Tibial artery (tissue), 4 donors: ENCODE measurements at regions not wholly inside any gene's neighbourhood (a gene's known extent, or its start where the extent isn't known, plus 50 kb on each side); places are given as distances from the start of the nearest gene placed in this dataset.

ENCODE experiments used
- DNase-seq, 2 donors: peaks; one replicate each; pipeline ENCODE4 v3.0.0-alpha.2; 2019
- H3K27ac ChIP-seq, 2 donors: fragments of 200-600 bp; sonication (generic) in 1 of 2; 1 replicate in 1 of 2; 2 replicates in 1 of 2; pipeline ENCODE4 v1.5.1; 2018 to 2019; ENCODE audit warnings: mild to moderate bottlenecking in 1 of 2
- H3K27me3 ChIP-seq, 2 donors: fragments of 200-600 bp; sonication (generic) in 1 of 2; one replicate each; pipeline versions ENCODE4 v1.5.1 to v1.6.0; 2016 to 2019
- H3K36me3 ChIP-seq, 3 donors: fragments of 200-600 bp; sonication (generic) in 2 of 3; one replicate each; pipeline ENCODE4 v1.5.1; 2016 to 2019; ENCODE audit warnings: mild to moderate bottlenecking in 2 of 3
- H3K4me1 ChIP-seq, 4 donors: fragments of 200-600 bp; sonication (generic) in 2 of 4; 1 replicate in 3 of 4; 2 replicates in 1 of 4; pipeline ENCODE4 v1.5.1; 2016 to 2019
- H3K4me3 ChIP-seq, 2 donors: fragments of 200-600 bp; sonication (generic) in 1 of 2; 1 replicate in 1 of 2; 2 replicates in 1 of 2; pipeline ENCODE4 v1.5.1; 2018 to 2019; ENCODE audit warnings: mild to moderate bottlenecking in 2 of 2
- H3K9me3 ChIP-seq, 3 donors: fragments of 200-600 bp; sonication (generic) in 1 of 3; one replicate each; pipeline ENCODE4 v1.5.1; 2016 to 2019
- CTCF ChIP-seq, 2 experiments: fragments of 200-600 bp in 1 of 2; fragments of 450-650 bp in 1 of 2; IDR thresholded peaks; one replicate each; pipeline ENCODE4 v1.5.1; 2017 to 2019; ENCODE audit warnings: antibody characterized with exemption in 2 of 2, mild to moderate bottlenecking in 1 of 2, moderate library complexity in 1 of 2
- intact Hi-C: fragments of 100-400 bp; cut with DNase I; formaldehyde crosslinking; loops from one replicate; pipeline ENCODE4 v1.15.0; 2023; ENCODE audit warnings: low total_unique reads

GRCh38 chr6:105974986-105975385 is 111.2 kb upstream of the PRDM1 start:
- intact Hi-C loops = no loop called here

GRCh38 chr6:105972440-105972839 is 113.7 kb upstream of the PRDM1 start:
- intact Hi-C loops = no loop called here
- Histone ChIP-seq H3K36me3 (no peaks in the 10 kb centered on the region), H3K4me1 (no peaks in the 10 kb centered on the region), H3K9me3 (peaks cover 0 to 17% (median 11%) of the 10 kb centered on the region in 3 donors), H3K27ac (no peak overlapping the region), H3K4me3 (no peak overlapping the region), H3K27me3 (no peaks in the 10 kb centered on the region)
- DNase-seq = no peak
- no peak for TF ChIP-seq CTCF (IDR thresholded peaks at IDR 0.05)

More at GRCh38 chr6:105974986-105975385, 111.2 kb upstream of the PRDM1 start:
- H3K4me1 ChIP-seq = no peaks in the 10 kb centered on the region
- H3K36me3 ChIP-seq = no peaks in the 10 kb centered on the region
- no peak for DNase-seq
- H3K27ac ChIP-seq = no peak overlapping the region
- peaks cover 0 to 8% (median 5%) of the 10 kb centered on the region in 3 donors for H3K9me3 ChIP-seq
- peaks cover 0 to 4% of the 10 kb centered on the region in 2 donors for H3K27me3 ChIP-seq
- no peak for TF ChIP-seq CTCF (IDR thresholded peaks at IDR 0.05)
- no peak overlapping the region for H3K4me3 ChIP-seq

- Histone ChIP-seq H3K4me3 (no peak overlapping the region), H3K4me1 (no peaks in the 10 kb centered on the region), H3K9me3 (peaks cover 0 to 17% (median 11%) of the 10 kb centered on the region in 3 donors), H3K27me3 (no peaks in the 10 kb centered on the region), H3K36me3 (no peaks in the 10 kb centered on the region), H3K27ac (no peak overlapping the region)
- TF ChIP-seq CTCF (IDR thresholded peaks at IDR 0.05) = no peak
- no peak for DNase-seq
- intact Hi-C loops = no loop called here
Measured at GRCh38 chr6:105968603-105969333, 117.4 kb upstream of the PRDM1 start.

- Histone ChIP-seq H3K4me1 (no peaks in the 10 kb centered on the region), H3K4me3 (no peak overlapping the region), H3K27ac (no peak overlapping the region), H3K9me3 (peaks cover 0 to 15% (median 11%) of the 10 kb centered on the region in 3 donors), H3K36me3 (no peaks in the 10 kb centered on the region), H3K27me3 (no peaks in the 10 kb centered on the region)
- intact Hi-C loops = no loop called here
- no peak for TF ChIP-seq CTCF (IDR thresholded peaks at IDR 0.05)
- DNase-seq = no peak
Measured at GRCh38 chr6:105967917-105968602, 118.1 kb upstream of the PRDM1 start.

GRCh38 chr6:105966481-105966880 is 119.7 kb upstream of the PRDM1 start:
- no peak for DNase-seq
- Histone ChIP-seq H3K9me3 (peaks cover 0 to 9% (median 6%) of the 10 kb centered on the region in 3 donors), H3K4me3 (no peak overlapping the region), H3K27ac (no peak overlapping the region), H3K27me3 (no peaks in the 10 kb centered on the region), H3K4me1 (no peaks in the 10 kb centered on the region), H3K36me3 (no peaks in the 10 kb centered on the region)
- TF ChIP-seq CTCF (IDR thresholded peaks at IDR 0.05) = no peak
- intact Hi-C loops = no loop called here
